ENCODE measurements at regions not wholly inside any gene's neighbourhood (a gene's known extent, or its start where the extent isn't known, plus 50 kb on each side); places are given as distances from the start of the nearest gene placed in this dataset.
A peak's percentile ranks its signal among the peaks of the same experiment; 100 is the strongest.
"Not testable (repeated sequence)": the region's sequence is repeated elsewhere in the genome, so short reads cannot be mapped to it uniquely, and the experiment has no call there.

GRCh38 chr2:226550801-226551200, 248.8 kb downstream of the IRS1 start:
- DNase-seq (ENCODE audit: low read depth), result no peak
- no peak overlapping the region for H3K4me3 ChIP-seq (ENCODE audit: low read depth, low read length)

GRCh38 chr2:226548732-226549131, 250.9 kb downstream of the IRS1 start:
- DNase-seq (ENCODE audit: low read depth), result peak; percentile 7
- H3K4me3 ChIP-seq (ENCODE audit: low read depth, low read length), result no peak overlapping the region

GRCh38 chr2:226544596-226545210, 254.9 kb downstream of the IRS1 start:
- no peak overlapping the region for H3K4me3 ChIP-seq (ENCODE audit: low read depth, low read length)
- DNase-seq (ENCODE audit: low read depth), result peak; percentile 15

GRCh38 chr2:226540204-226540994, 259.2 kb downstream of the IRS1 start:
- DNase-seq (ENCODE audit: low read depth), result no peak
- H3K4me3 ChIP-seq (ENCODE audit: low read depth, low read length), result no peak overlapping the region

- H3K4me3 ChIP-seq (ENCODE audit: low read depth, low read length), result no peak overlapping the region
- no peak for DNase-seq (ENCODE audit: low read depth)
Measured at GRCh38 chr2:226536410-226536809, 263.2 kb downstream of the IRS1 start.

GRCh38 chr2:226532976-226533375, 266.6 kb downstream of the IRS1 start:
- H3K4me3 ChIP-seq (ENCODE audit: low read depth, low read length); DNase-seq (ENCODE audit: low read depth): not testable (repeated sequence)

GRCh38 chr2:226531061-226531810, 268.4 kb downstream of the IRS1 start:
- no peak for DNase-seq (ENCODE audit: low read depth)

GRCh38 chr2:226529556-226529955, 270.1 kb downstream of the IRS1 start:
- H3K4me3 ChIP-seq (ENCODE audit: low read depth, low read length), result no peak overlapping the region
- no peak for DNase-seq (ENCODE audit: low read depth)

More at GRCh38 chr2:226531061-226531810, 268.4 kb downstream of the IRS1 start:
- no peak overlapping the region for H3K4me3 ChIP-seq (ENCODE audit: low read depth, low read length)

- no peak overlapping the region for H3K4me3 ChIP-seq (ENCODE audit: low read depth, low read length)
- DNase-seq (ENCODE audit: low read depth), result peak; percentile 18
Measured at GRCh38 chr2:226526716-226527115, 272.9 kb downstream of the IRS1 start.

- no peak overlapping the region for H3K4me3 ChIP-seq (ENCODE audit: low read depth, low read length)
- peak; percentile 95 for DNase-seq (ENCODE audit: low read depth)
Measured at GRCh38 chr2:226524381-226524843, 275.2 kb downstream of the IRS1 start.

GRCh38 chr2:226520723-226521122, 278.9 kb downstream of the IRS1 start:
- no peak for DNase-seq (ENCODE audit: low read depth)
- no peak overlapping the region for H3K4me3 ChIP-seq (ENCODE audit: low read depth, low read length)

GRCh38 chr2:226515344-226516055, 284.1 kb downstream of the IRS1 start:
- no peak overlapping the region for H3K4me3 ChIP-seq (ENCODE audit: low read depth, low read length)
- DNase-seq (ENCODE audit: low read depth), result no peak

- H3K4me3 ChIP-seq (ENCODE audit: low read depth, low read length), result no peak overlapping the region
- DNase-seq (ENCODE audit: low read depth), result no peak
Measured at GRCh38 chr2:226514895-226515294, 284.7 kb downstream of the IRS1 start.

- no peak overlapping the region for H3K4me3 ChIP-seq (ENCODE audit: low read depth, low read length)
- DNase-seq (ENCODE audit: low read depth), result no peak
Measured at GRCh38 chr2:226511311-226511710, 288.3 kb downstream of the IRS1 start.

- no peak overlapping the region for H3K4me3 ChIP-seq (ENCODE audit: low read depth, low read length)
- no peak for DNase-seq (ENCODE audit: low read depth)
Measured at GRCh38 chr2:226508683-226509082, 290.9 kb downstream of the IRS1 start.

- H3K4me3 ChIP-seq (ENCODE audit: low read depth, low read length), result no peak overlapping the region
- no peak for DNase-seq (ENCODE audit: low read depth)
Measured at GRCh38 chr2:226508005-226508404, 291.6 kb downstream of the IRS1 start.

GRCh38 chr2:226497146-226497909, 302.3 kb downstream of the IRS1 start:
- H3K4me3 ChIP-seq (ENCODE audit: low read depth, low read length), result no peak overlapping the region
- no peak for DNase-seq (ENCODE audit: low read depth)

- DNase-seq (ENCODE audit: low read depth), result no peak
Measured at GRCh38 chr2:226496273-226496550, 303.4 kb downstream of the IRS1 start.

More at GRCh38 chr2:226496273-226496550, 303.4 kb downstream of the IRS1 start:
- no peak overlapping the region for H3K4me3 ChIP-seq (ENCODE audit: low read depth, low read length)
